HCT116 (cell line): ENCODE measurements at regions not wholly inside any gene's neighbourhood (a gene's known extent, or its start where the extent isn't known, plus 50 kb on each side); places are given as distances from the start of the nearest gene placed in this dataset.

Source experiments
- ATAC-seq: fragments of 200-7000 bp; cut with Tn5 transposase; 2 replicates; pipeline ENCODE4 v1.9.1; 2020; ENCODE audit warnings: mild to moderate bottlenecking, moderate library complexity
- BruUV-seq: library from RNA; stranded (reverse); fragments of 400-500 nt; replicated peaks from 2 replicates; lab custom pipeline; 2021; lab: Mats Ljungman, UMichigan
- CTCF ChIA-PET: fragments of 300-600 bp; sonication (Branson Sonifier 250); formaldehyde crosslinking; loops from one replicate; lab custom pipeline; 2021; ENCODE audit warnings: antibody characterized with exemption; lab: Charles Lee
- POLR2A ChIA-PET: fragments of 300-600, 350-600 bp; sonication (Branson Sonifier 250); formaldehyde crosslinking; loops from one replicate; lab custom pipeline; 2021; ENCODE audit warnings: antibody characterized with exemption; lab: Charles Lee
- RAD21 ChIA-PET, 2 experiments: fragments of 300-600 bp; sonication (Branson Sonifier 250); formaldehyde crosslinking; loops; one replicate each; lab custom pipeline; 2023; ENCODE audit warnings: low total read pairs in 2 of 2; ENCODE audit not compliant: uncharacterized antibody in 2 of 2, unreplicated experiment in 2 of 2, low non-redundant PET in 1 of 2; lab: Charles Lee
- DNase-seq: peaks from one replicate; pipeline ENCODE4 v3.0.0-alpha.2; 2010; ENCODE audit warnings: low read depth, low spot score
- H2AFZ ChIP-seq: fragments of 200-600 bp; shearing (Covaris generic), sonication (generic); 2 replicates; pipeline ENCODE4 v1.6.1; 2017; ENCODE audit warnings: low read depth, mixed run types, mixed read lengths, antibody characterized with exemption, low read length; ENCODE audit not compliant: poor library complexity, severe bottlenecking
- H3K27ac ChIP-seq: 2 replicates; pipeline ENCODE4 v1.5.1; 2012; ENCODE audit warnings: low read depth, low read length
- H3K27me3 ChIP-seq: fragments of 200-600 bp; sonication (generic); 2 replicates; pipeline ENCODE4 v1.6.1; 2016; ENCODE audit warnings: mixed run types, low read length, mixed read lengths; ENCODE audit not compliant: insufficient read depth
- H3K36me3 ChIP-seq, 2 experiments: fragments of 200-500 bp in 1 of 2; fragments of 200-600 bp in 1 of 2; sonication (Bioruptor generic) in 1 of 2; sonication (generic) in 1 of 2; 2 replicates each; pipeline versions ENCODE4 v1.5.1 to v1.6.1; 2014 to 2016; ENCODE audit warnings: low read length in 2 of 2, inconsistent platforms in 1 of 2, mixed read lengths in 1 of 2, mixed run types in 1 of 2; ENCODE audit not compliant: insufficient read depth in 2 of 2, control insufficient read depth in 1 of 2
- H3K4me1 ChIP-seq, 2 experiments: fragments of 200-600 bp in 1 of 2; sonication (generic) in 1 of 2; 2 replicates each; pipeline versions ENCODE4 v1.5.1 to v1.6.1; 2012 to 2017; ENCODE audit warnings: low read length in 2 of 2, inconsistent platforms in 1 of 2, mild to moderate bottlenecking in 1 of 2, mixed read lengths in 1 of 2, mixed run types in 1 of 2, moderate library complexity in 1 of 2; ENCODE audit not compliant: insufficient read depth in 2 of 2, control insufficient read depth in 1 of 2
- H3K4me2 ChIP-seq: fragments of 200-600 bp; sonication (generic); 2 replicates; pipeline ENCODE4 v1.6.1; 2017; ENCODE audit warnings: mixed run types, low read length, mixed read lengths
- H3K4me3 ChIP-seq, 2 experiments: fragments of 200-600 bp in 1 of 2; sonication (generic) in 1 of 2; replicated peaks in 1 of 2; 2 replicates each; pipeline ENCODE4 v1.5.1; 2011 to 2016; ENCODE audit warnings: low read length in 2 of 2, control low read depth in 1 of 2, low read depth in 1 of 2, mild to moderate bottlenecking in 1 of 2, mixed read lengths in 1 of 2, mixed run types in 1 of 2
- H3K79me2 ChIP-seq: fragments of 200-600 bp; sonication (generic); 2 replicates; pipeline ENCODE4 v1.6.1; 2017; ENCODE audit warnings: mild to moderate bottlenecking, mixed run types, low read length, moderate library complexity, mixed read lengths; ENCODE audit not compliant: insufficient read depth
- H3K9ac ChIP-seq: fragments of 200-600 bp; sonication (generic); 2 replicates; pipeline ENCODE4 v1.6.1; 2016; ENCODE audit warnings: low read length, mixed read lengths
- H3K9me2 ChIP-seq: fragments of 200-600 bp; sonication (generic), shearing (Covaris generic); 2 replicates; pipeline ENCODE4 v1.6.1; 2017; ENCODE audit warnings: mixed run types, mild to moderate bottlenecking, moderate library complexity; ENCODE audit not compliant: insufficient read depth
- H3K9me3 ChIP-seq, 2 experiments: fragments of 200-500 bp in 1 of 2; fragments of 200-600 bp in 1 of 2; sonication (Bioruptor generic) in 1 of 2; sonication (generic) in 1 of 2; 2 replicates each; pipeline ENCODE4 v1.6.1; 2014 to 2017; ENCODE audit warnings: low read length in 2 of 2, mixed read lengths in 2 of 2, inconsistent platforms in 1 of 2, low read depth in 1 of 2, mild to moderate bottlenecking in 1 of 2, mixed run types in 1 of 2, moderate library complexity in 1 of 2; ENCODE audit not compliant: control insufficient read depth in 1 of 2, insufficient read depth in 1 of 2
- H4K20me1 ChIP-seq: fragments of 200-600 bp; sonication (generic), shearing (Covaris generic); 2 replicates; pipeline ENCODE4 v1.6.1; 2017; ENCODE audit warnings: mixed run types, mild to moderate bottlenecking, moderate library complexity; ENCODE audit not compliant: insufficient read depth
- CBX3 ChIP-seq: IDR thresholded peaks from 2 replicates; pipeline ENCODE4 v1.6.1; 2012; ENCODE audit warnings: low read depth
- CEBPB ChIP-seq: IDR thresholded peaks from 2 replicates; pipeline ENCODE4 v1.6.1; 2012; ENCODE audit warnings: low read depth
- ELF1 ChIP-seq: IDR thresholded peaks from 2 replicates; pipeline ENCODE4 v1.6.1; 2012; ENCODE audit warnings: low read depth, borderline replicate concordance
- FOSL1 ChIP-seq: IDR thresholded peaks from 2 replicates; pipeline ENCODE4 v1.6.1; 2012; ENCODE audit warnings: low read depth
- JUND ChIP-seq: IDR thresholded peaks from 2 replicates; pipeline ENCODE4 v1.6.1; 2012
- POLR2A ChIP-seq: IDR thresholded peaks from 2 replicates; pipeline ENCODE4 v1.7.0; 2011; ENCODE audit warnings: borderline replicate concordance; ENCODE audit not compliant: insufficient read depth, insufficient read length; ENCODE audit errors: extremely low read depth
- RAD21 ChIP-seq: IDR thresholded peaks from 2 replicates; pipeline ENCODE4 v1.6.1; 2012; ENCODE audit warnings: low read depth, mild to moderate bottlenecking
- SIN3A ChIP-seq: IDR thresholded peaks from 2 replicates; pipeline ENCODE4 v1.6.1; 2012; ENCODE audit warnings: low read depth
- SP1 ChIP-seq: IDR thresholded peaks from 2 replicates; pipeline ENCODE4 v1.6.1; 2012; ENCODE audit warnings: low read depth
- YY1 ChIP-seq: IDR thresholded peaks from 2 replicates; pipeline ENCODE4 v1.6.1; 2011; ENCODE audit warnings: low read length, low read depth, moderate library complexity, mild to moderate bottlenecking; ENCODE audit not compliant: insufficient replicate concordance; ENCODE audit errors: extremely low read depth
- ZNF274 ChIP-seq: fragments of 200-500 bp; sonication (Bioruptor generic); IDR thresholded peaks from 2 replicates; pipeline ENCODE4 v1.6.1; 2014; ENCODE audit warnings: mild to moderate bottlenecking, low read depth, low read length, inconsistent platforms
- intact Hi-C: fragments of 100-400 bp; cut with micrococcal nuclease; formaldehyde crosslinking; loops from 2 replicates; pipeline ENCODE4 v1.10.0; 2022
- TF ChIP-seq, protein P1 (sequence below): IDR thresholded peaks from 2 replicates; pipeline ENCODE4 v1.6.1; 2011; ENCODE audit warnings: mild to moderate bottlenecking, low read length, moderate library complexity; ENCODE audit not compliant: insufficient replicate concordance; ENCODE audit errors: extremely low read depth
- TF ChIP-seq, protein P2 (sequence below): IDR thresholded peaks from 2 replicates; pipeline ENCODE4 v1.6.1; 2012
- TF ChIP-seq, protein P3 (sequence below): IDR thresholded peaks from 2 replicates; pipeline ENCODE4 v1.6.1; 2012
- TF ChIP-seq, protein P4 (sequence below), 3 experiments: fragments of 200-600 bp in 1 of 3; sonication (generic) in 1 of 3; IDR thresholded peaks in 2 of 3; conservative IDR thresholded peaks in 1 of 3; 2 replicates each; pipeline ENCODE4 v1.5.1; 2012 to 2017; ENCODE audit warnings: low read depth in 2 of 3, low read length in 2 of 3, antibody characterized with exemption in 1 of 3, borderline replicate concordance in 1 of 3, control low read depth in 1 of 3, mild to moderate bottlenecking in 1 of 3, mixed read lengths in 1 of 3, mixed run types in 1 of 3, moderate library complexity in 1 of 3; ENCODE audit not compliant: insufficient read depth in 1 of 3

DNA sequence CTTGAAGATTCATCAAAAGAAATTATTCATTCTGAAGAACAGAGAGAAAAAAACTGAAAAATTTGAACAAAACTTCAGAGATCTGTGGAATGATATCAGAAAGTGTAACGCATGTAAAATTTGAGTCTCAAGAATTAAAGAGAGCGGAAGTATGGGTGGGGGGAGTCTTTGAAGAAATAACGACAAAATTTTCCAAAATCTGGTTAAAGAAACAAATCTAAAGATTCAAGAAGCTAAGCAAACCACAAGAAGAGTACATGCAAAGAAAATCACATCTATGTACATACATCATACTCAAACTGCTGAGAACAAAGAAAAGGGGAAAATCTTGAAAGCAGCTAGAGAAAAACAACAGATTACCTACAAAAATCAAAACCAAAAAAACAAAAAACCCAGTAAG lies 149.4 kb upstream of the TBCA start:
- no peak overlapping the region for H3K27ac ChIP-seq
- no peak overlapping the region for H2AFZ ChIP-seq
- no peak for ATAC-seq
- intact Hi-C loops, result no loop called here
- CTCF ChIA-PET, result no interaction called here
- no peaks in the 10 kb centered on the region for H3K9me3 ChIP-seq
- POLR2A ChIA-PET, result no interaction called here
- no peaks in the 10 kb centered on the region for H3K4me1 ChIP-seq
- H4K20me1 ChIP-seq, result no peaks in the 10 kb centered on the region
- H3K79me2 ChIP-seq, result no peaks in the 10 kb centered on the region
- RAD21 ChIA-PET, result no interaction called here
- no peaks in the 10 kb centered on the region for H3K27me3 ChIP-seq
- H3K36me3 ChIP-seq, result no peaks in the 10 kb centered on the region
- H3K9me2 ChIP-seq, result no peaks in the 10 kb centered on the region
- no TSS peak for BruUV-seq
- H3K4me3 ChIP-seq, result no peak overlapping the region
- TF ChIP-seq YY1 (no peak), CBX3 (no peak), FOSL1 (no peak), SIN3A (no peak), POLR2A (no peak), ZNF274 (no peak), RAD21 (no peak), ELF1 (no peak), SP1 (no peak), CEBPB (no peak), JUND (no peak)
- TF ChIP-seq, protein P1, sequence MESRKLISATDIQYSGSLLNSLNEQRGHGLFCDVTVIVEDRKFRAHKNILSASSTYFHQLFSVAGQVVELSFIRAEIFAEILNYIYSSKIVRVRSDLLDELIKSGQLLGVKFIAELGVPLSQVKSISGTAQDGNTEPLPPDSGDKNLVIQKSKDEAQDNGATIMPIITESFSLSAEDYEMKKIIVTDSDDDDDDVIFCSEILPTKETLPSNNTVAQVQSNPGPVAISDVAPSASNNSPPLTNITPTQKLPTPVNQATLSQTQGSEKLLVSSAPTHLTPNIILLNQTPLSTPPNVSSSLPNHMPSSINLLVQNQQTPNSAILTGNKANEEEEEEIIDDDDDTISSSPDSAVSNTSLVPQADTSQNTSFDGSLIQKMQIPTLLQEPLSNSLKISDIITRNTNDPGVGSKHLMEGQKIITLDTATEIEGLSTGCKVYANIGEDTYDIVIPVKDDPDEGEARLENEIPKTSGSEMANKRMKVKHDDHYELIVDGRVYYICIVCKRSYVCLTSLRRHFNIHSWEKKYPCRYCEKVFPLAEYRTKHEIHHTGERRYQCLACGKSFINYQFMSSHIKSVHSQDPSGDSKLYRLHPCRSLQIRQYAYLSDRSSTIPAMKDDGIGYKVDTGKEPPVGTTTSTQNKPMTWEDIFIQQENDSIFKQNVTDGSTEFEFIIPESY, result no peak
- TF ChIP-seq, protein P2, sequence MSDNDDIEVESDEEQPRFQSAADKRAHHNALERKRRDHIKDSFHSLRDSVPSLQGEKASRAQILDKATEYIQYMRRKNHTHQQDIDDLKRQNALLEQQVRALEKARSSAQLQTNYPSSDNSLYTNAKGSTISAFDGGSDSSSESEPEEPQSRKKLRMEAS, result no peak
- TF ChIP-seq, protein P3, sequence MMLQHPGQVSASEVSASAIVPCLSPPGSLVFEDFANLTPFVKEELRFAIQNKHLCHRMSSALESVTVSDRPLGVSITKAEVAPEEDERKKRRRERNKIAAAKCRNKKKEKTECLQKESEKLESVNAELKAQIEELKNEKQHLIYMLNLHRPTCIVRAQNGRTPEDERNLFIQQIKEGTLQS, result no peak
- TF ChIP-seq, protein P4, sequence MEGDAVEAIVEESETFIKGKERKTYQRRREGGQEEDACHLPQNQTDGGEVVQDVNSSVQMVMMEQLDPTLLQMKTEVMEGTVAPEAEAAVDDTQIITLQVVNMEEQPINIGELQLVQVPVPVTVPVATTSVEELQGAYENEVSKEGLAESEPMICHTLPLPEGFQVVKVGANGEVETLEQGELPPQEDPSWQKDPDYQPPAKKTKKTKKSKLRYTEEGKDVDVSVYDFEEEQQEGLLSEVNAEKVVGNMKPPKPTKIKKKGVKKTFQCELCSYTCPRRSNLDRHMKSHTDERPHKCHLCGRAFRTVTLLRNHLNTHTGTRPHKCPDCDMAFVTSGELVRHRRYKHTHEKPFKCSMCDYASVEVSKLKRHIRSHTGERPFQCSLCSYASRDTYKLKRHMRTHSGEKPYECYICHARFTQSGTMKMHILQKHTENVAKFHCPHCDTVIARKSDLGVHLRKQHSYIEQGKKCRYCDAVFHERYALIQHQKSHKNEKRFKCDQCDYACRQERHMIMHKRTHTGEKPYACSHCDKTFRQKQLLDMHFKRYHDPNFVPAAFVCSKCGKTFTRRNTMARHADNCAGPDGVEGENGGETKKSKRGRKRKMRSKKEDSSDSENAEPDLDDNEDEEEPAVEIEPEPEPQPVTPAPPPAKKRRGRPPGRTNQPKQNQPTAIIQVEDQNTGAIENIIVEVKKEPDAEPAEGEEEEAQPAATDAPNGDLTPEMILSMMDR (IDR thresholded peaks at IDR 0.05 in 2 of 3, conservative IDR thresholded peaks at IDR 0.05 in 1 of 3; ENCODE audit: borderline replicate concordance in 1 of 3, insufficient read depth in 1 of 3, low read depth in 2 of 3, low read length in 2 of 3), result no peak
- no peak for DNase-seq
- no peak overlapping the region for H3K9ac ChIP-seq
- H3K4me2 ChIP-seq, result no peak overlapping the region
